Fibroblast of villous mesenchyme (primary cell): ENCODE measurements at regions not wholly inside any gene's neighbourhood (a gene's known extent, or its start where the extent isn't known, plus 50 kb on each side); places are given as distances from the start of the nearest gene placed in this dataset.

Experiments used
- DNase-seq: peaks from one replicate; pipeline ENCODE4 v3.0.0-alpha.2; 2010; ENCODE audit warnings: low read depth
- H3K4me3 ChIP-seq: 2 replicates; pipeline ENCODE4 v1.5.1; 2011; ENCODE audit warnings: low read depth, mild to moderate bottlenecking, low read length
- TF ChIP-seq, protein P1 (sequence below): IDR thresholded peaks from 2 replicates; pipeline ENCODE4 v1.5.1; 2012; ENCODE audit warnings: low read depth, mild to moderate bottlenecking, low read length; ENCODE audit not compliant: insufficient read depth

DNA sequence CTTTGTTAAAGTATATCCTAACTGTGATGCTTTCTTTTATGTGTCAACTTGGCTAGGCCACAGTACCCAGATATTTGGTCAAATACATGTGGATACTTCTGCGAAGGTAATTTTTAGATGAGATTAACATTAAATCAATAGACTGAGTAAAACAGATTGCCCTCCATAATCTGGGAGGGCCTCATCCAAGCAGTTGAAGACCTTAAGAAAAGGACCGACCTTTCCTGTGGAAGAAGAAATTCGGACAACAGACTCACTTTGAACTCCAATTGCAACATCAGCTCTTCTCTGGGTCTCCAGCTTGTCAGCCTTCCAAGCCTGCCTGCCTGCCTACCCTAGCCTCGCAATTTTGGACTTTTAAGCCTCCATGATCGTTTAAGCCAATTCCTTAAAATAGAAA is 57.9 kb upstream of the DOCK9 start:
- no peak overlapping the region for H3K4me3 ChIP-seq
- no peak for DNase-seq
- TF ChIP-seq, protein P1, sequence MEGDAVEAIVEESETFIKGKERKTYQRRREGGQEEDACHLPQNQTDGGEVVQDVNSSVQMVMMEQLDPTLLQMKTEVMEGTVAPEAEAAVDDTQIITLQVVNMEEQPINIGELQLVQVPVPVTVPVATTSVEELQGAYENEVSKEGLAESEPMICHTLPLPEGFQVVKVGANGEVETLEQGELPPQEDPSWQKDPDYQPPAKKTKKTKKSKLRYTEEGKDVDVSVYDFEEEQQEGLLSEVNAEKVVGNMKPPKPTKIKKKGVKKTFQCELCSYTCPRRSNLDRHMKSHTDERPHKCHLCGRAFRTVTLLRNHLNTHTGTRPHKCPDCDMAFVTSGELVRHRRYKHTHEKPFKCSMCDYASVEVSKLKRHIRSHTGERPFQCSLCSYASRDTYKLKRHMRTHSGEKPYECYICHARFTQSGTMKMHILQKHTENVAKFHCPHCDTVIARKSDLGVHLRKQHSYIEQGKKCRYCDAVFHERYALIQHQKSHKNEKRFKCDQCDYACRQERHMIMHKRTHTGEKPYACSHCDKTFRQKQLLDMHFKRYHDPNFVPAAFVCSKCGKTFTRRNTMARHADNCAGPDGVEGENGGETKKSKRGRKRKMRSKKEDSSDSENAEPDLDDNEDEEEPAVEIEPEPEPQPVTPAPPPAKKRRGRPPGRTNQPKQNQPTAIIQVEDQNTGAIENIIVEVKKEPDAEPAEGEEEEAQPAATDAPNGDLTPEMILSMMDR = no peak

DNA sequence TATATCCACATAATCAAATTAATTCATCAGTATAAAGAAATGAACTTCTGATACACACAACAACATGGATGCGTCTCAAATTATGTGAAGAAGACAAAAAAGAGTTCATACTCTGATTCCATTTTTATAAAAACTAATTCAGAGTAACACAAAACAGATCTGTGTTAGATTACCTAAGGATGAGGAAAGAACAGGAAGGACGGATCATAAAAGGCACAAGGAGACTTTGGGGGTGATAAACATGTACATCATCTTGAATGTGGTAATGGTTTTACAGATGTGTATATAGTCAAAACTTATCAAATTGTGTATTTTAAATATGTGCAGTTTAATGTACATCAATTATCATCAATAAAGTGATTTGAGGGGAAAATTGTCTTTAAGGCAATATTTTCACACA is 59.9 kb upstream of the DOCK9 start:
- TF ChIP-seq, protein P1 = no peak

DNA sequence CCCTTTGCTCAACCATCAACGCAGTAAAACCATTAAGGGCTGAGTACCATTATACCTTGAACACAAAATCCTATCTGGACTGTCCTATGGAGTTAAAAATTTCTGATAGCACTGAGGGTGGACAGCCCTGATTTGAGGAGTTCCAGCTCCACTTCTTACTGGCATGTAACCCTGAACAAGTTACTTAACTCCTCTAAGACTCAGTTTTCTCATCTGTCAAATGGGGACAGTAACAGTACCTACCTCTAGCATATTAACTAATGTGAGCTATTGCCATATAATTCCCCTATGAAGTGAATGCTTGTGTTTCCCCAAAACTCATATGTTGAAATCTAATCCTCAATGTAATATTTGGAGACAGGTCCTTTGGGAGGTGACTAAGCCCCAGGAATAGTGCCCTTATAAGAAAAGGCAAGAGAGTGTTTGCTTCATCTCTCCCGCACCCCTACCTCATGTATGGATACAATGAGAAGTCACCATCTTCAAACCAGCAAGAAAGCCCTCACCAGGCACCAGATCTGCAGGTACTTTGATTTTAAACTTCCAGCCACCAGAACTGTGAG is 61.9 kb upstream of the DOCK9 start:
- H3K4me3 ChIP-seq = no peak overlapping the region
- no peak for DNase-seq
- TF ChIP-seq, protein P1 = no peak

More for the DNA sequence above, 59.9 kb upstream of the DOCK9 start:
- no peak for DNase-seq
- no peak overlapping the region for H3K4me3 ChIP-seq

DNA sequence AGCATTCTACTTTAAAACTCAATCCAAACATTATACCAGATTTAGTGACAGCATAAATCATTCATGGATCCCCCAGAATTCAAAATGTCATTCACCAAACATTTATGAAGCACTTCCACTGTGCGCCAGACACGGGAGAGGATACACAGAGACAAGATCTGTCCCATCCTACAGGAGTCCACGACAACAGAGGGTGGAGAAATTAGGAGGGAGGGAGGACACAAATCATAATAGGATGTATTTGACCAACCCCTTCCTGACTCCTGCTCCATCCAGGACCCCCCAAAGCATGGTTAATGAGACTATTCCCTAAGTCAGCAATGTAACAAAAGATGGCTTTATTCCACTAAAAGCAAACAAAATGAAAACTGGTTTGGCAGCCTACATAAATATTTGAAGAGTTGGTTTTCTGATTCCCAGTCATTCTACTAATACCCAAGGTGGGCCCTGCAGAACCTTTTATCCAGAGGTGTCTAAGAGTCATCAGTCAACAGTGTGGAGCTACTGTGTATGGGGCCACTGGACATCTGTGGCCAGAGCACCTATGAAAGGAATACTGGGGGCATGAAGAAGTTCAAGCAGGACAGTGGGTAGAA is 62.8 kb upstream of the DOCK9 start:
- TF ChIP-seq, protein P1 = no peak
- no peak overlapping the region for H3K4me3 ChIP-seq
- DNase-seq = no peak

DNA sequence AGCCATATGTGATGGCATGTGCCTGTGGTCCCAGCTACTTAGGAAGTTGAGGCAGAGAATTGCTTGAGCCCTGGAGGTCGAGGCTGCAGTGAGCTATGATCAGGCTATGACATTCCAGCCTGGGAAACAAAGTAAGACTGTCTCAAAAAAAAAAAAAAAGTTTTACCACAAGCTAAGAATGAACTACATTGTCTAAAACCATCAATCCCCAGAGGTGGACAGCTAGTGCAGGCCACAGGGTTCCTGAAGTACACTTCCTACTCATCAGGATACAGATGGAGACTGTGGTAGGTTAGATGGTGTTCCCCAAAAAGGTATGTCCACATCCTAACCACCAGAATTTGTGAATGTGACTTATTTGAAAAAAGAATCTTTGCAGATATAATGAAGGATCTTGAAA is 63.5 kb upstream of the DOCK9 start:
- no peak overlapping the region for H3K4me3 ChIP-seq
- TF ChIP-seq, protein P1 = no peak
- DNase-seq = no peak

DNA sequence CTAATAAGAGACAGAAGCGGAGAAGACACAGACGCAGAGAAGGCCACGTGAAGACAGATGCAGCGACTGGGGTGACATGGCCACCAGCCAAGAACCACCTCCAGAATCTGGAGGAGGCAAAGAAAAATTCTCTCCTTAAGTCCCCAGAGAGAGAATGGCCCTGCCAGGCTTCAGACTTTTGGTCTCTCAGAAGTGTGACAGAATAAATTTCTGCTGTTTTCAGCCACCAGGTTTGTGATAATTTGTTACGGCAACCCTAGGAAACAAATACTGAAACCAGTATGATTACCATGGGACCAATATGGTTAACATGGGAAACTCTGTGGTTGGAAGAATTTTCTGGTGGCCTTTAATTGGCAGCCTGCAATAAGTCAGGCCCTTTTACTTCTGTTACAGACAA is 63.9 kb upstream of the DOCK9 start:
- TF ChIP-seq, protein P1 = no peak
- no peak for DNase-seq
- no peak overlapping the region for H3K4me3 ChIP-seq

DNA sequence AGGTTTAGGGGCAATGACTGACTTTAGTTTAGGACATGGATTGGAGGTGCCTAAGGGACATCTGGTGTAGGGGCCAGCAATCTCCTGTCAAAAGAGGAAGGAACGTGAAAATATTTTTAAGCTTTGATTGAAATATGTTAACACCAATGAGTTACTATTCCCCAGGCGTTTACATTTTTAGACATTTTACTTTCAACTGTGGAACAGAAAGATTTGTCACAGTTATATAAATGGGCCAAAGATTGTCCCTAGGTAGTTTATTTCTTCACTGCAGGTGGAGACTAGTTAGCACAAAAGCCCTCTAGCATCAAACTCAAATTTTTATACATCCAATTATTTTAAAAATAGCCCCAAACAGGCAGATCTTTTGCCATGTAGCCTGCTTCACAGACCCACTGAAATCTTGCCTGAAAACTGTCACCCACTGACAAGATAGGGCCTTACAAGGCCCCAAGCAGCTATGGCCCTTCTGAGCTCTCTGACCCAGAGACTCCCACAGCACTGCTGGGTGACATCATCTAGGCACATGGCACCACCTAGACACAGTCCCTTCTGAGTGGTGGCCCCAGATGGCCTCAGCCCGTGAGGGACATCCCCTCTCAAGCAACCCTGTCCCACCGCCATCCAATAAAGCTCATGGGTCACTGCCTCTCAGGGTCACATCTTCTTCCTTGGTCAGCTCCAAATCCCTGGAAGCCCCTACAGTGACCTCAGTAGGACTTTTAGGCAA is 64.8 kb upstream of the DOCK9 start:
- no peak overlapping the region for H3K4me3 ChIP-seq
- TF ChIP-seq, protein P1 = no peak
- no peak for DNase-seq
